HepG2 (cell line): ENCODE measurements at regions not wholly inside any gene's neighbourhood (a gene's known extent, or its start where the extent isn't known, plus 50 kb on each side); places are given as distances from the start of the nearest gene placed in this dataset.

Experiments used
- EZH2 ChIP-seq: conservative IDR thresholded peaks from 2 replicates; pipeline ENCODE4 v1.6.1; 2012; ENCODE audit warnings: mild to moderate bottlenecking, low read depth, low read length, moderate library complexity
- KDM5A ChIP-seq: fragments of 200-600 bp; sonication (generic); IDR thresholded peaks from 2 replicates; pipeline ENCODE4 v1.7.0; 2018; ENCODE audit warnings: antibody characterized with exemption, mild to moderate bottlenecking, low read length, borderline replicate concordance
- NFE2L1 ChIP-seq: sonication (generic); formaldehyde crosslinking; IDR thresholded peaks from 2 replicates; pipeline ENCODE4 v1.4.0; 2020; ENCODE audit warnings: missing genetic modification reagents, mild to moderate bottlenecking, borderline replicate concordance
- NR2F6 ChIP-seq, 2 experiments: IDR thresholded peaks; 2 replicates each; pipeline ENCODE4 v1.6.1; 2016; ENCODE audit warnings: antibody characterized with exemption in 1 of 2, mild to moderate bottlenecking in 1 of 2
- POLR2A ChIP-seq, 2 experiments: IDR thresholded peaks; 2 replicates each; pipeline ENCODE4 v1.6.1; 2011; ENCODE audit warnings: low read depth in 2 of 2, low read length in 2 of 2, mild to moderate bottlenecking in 1 of 2, moderate library complexity in 1 of 2; ENCODE audit not compliant: insufficient read depth in 1 of 2
- POLR2AphosphoS5 ChIP-seq: IDR thresholded peaks from 2 replicates; pipeline ENCODE4 v1.6.1; 2012; ENCODE audit warnings: low read depth, low read length
- SOX13 ChIP-seq, 3 experiments: fragments of 450-650 bp in 1 of 3; sonication (generic) in 1 of 3; formaldehyde crosslinking in 1 of 3; IDR thresholded peaks in 2 of 3; conservative IDR thresholded peaks in 1 of 3; 2 replicates each; pipeline versions ENCODE4 v1.5.0 to v1.6.1; 2016 to 2020; ENCODE audit warnings: antibody characterized with exemption in 1 of 3, mild to moderate bottlenecking in 1 of 3, missing compliant biosample characterization in 1 of 3, missing genetic modification reagents in 1 of 3, moderate library complexity in 1 of 3
- ZNF24 ChIP-seq: fragments of 450-650 bp; IDR thresholded peaks from 2 replicates; pipeline ENCODE4 v1.6.1; 2017; ENCODE audit warnings: antibody characterized with exemption, mild to moderate bottlenecking
- ZNF431 ChIP-seq: sonication (generic); formaldehyde crosslinking; IDR thresholded peaks from 2 replicates; pipeline ENCODE4 v1.9.0; 2022; ENCODE audit warnings: missing genetic modification reagents, low read depth, mild to moderate bottlenecking, borderline replicate concordance
- TF ChIP-seq, protein P1 (sequence below): sonication (generic); formaldehyde crosslinking; IDR thresholded peaks from 2 replicates; pipeline ENCODE4 v1.5.0; 2020; ENCODE audit warnings: mild to moderate bottlenecking, missing genetic modification reagents, moderate library complexity
- TF ChIP-seq, protein P2 (sequence below), 2 experiments: IDR thresholded peaks; 2 replicates each; pipeline ENCODE4 v1.6.1; 2011 to 2012; ENCODE audit warnings: low read length in 2 of 2, borderline replicate concordance in 1 of 2, low read depth in 1 of 2, mild to moderate bottlenecking in 1 of 2, moderate library complexity in 1 of 2

DNA sequence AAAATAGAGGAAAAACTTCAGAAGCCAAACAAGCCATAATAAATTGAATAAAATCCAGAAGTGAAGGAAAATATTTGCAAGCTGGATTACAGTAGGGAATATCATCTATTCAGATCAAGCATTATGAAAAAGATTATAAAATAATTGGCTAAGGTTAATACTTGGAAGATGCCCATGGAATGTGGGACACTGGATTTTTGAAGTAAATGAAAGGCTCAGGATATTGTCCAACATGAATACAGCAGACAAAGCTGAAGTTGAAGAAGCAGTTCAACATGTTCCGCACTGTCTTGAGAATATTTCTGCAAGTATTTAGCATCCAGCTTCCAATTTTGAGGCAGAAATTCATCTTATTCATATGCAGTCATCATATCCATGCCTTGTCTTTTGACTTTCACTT lies 1278.4 kb upstream of the GJE1 start:
- TF ChIP-seq, protein P1, sequence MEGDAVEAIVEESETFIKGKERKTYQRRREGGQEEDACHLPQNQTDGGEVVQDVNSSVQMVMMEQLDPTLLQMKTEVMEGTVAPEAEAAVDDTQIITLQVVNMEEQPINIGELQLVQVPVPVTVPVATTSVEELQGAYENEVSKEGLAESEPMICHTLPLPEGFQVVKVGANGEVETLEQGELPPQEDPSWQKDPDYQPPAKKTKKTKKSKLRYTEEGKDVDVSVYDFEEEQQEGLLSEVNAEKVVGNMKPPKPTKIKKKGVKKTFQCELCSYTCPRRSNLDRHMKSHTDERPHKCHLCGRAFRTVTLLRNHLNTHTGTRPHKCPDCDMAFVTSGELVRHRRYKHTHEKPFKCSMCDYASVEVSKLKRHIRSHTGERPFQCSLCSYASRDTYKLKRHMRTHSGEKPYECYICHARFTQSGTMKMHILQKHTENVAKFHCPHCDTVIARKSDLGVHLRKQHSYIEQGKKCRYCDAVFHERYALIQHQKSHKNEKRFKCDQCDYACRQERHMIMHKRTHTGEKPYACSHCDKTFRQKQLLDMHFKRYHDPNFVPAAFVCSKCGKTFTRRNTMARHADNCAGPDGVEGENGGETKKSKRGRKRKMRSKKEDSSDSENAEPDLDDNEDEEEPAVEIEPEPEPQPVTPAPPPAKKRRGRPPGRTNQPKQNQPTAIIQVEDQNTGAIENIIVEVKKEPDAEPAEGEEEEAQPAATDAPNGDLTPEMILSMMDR (CRISPR knock-in tag) = no peak
- no peak for TF ChIP-seq POLR2AphosphoS5
- no peak for TF ChIP-seq KDM5A
- no peak for TF ChIP-seq NFE2L1 (CRISPR knock-in tag)
- TF ChIP-seq ZNF431 = no peak
- TF ChIP-seq NR2F6 (IDR thresholded peaks at IDR 0.05) = no peak
- TF ChIP-seq NR2F6 (CRISPR knock-in tag; IDR thresholded peaks at IDR 0.05) = no peak
- no peak for TF ChIP-seq ZNF24
- no peak for TF ChIP-seq POLR2A (IDR thresholded peaks at IDR 0.05; ENCODE audit: insufficient read depth in 1 of 2, low read depth in 2 of 2, low read length in 2 of 2)
- TF ChIP-seq, protein P2, sequence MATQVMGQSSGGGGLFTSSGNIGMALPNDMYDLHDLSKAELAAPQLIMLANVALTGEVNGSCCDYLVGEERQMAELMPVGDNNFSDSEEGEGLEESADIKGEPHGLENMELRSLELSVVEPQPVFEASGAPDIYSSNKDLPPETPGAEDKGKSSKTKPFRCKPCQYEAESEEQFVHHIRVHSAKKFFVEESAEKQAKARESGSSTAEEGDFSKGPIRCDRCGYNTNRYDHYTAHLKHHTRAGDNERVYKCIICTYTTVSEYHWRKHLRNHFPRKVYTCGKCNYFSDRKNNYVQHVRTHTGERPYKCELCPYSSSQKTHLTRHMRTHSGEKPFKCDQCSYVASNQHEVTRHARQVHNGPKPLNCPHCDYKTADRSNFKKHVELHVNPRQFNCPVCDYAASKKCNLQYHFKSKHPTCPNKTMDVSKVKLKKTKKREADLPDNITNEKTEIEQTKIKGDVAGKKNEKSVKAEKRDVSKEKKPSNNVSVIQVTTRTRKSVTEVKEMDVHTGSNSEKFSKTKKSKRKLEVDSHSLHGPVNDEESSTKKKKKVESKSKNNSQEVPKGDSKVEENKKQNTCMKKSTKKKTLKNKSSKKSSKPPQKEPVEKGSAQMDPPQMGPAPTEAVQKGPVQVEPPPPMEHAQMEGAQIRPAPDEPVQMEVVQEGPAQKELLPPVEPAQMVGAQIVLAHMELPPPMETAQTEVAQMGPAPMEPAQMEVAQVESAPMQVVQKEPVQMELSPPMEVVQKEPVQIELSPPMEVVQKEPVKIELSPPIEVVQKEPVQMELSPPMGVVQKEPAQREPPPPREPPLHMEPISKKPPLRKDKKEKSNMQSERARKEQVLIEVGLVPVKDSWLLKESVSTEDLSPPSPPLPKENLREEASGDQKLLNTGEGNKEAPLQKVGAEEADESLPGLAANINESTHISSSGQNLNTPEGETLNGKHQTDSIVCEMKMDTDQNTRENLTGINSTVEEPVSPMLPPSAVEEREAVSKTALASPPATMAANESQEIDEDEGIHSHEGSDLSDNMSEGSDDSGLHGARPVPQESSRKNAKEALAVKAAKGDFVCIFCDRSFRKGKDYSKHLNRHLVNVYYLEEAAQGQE (IDR thresholded peaks at IDR 0.05; ENCODE audit: borderline replicate concordance in 1 of 2, low read depth in 1 of 2, low read length in 2 of 2) = no peak
- TF ChIP-seq EZH2 = no peak
- no peak for TF ChIP-seq SOX13 (IDR thresholded peaks at IDR 0.05)
- TF ChIP-seq SOX13 (CRISPR knock-in tag; conservative IDR thresholded peaks at IDR 0.05 in 1 of 2, IDR thresholded peaks at IDR 0.05 in 1 of 2) = no peak
